HT1080 (cell line): ENCODE measurements at regions not wholly inside any gene's neighbourhood (a gene's known extent, or its start where the extent isn't known, plus 50 kb on each side); places are given as distances from the start of the nearest gene placed in this dataset.
"Not testable (repeated sequence)": the region's sequence is repeated elsewhere in the genome, so short reads cannot be mapped to it uniquely, and the experiment has no call there.

ENCODE experiments used
- DNase-seq: peaks from one replicate; pipeline ENCODE4 v3.0.0-alpha.2; 2015; ENCODE audit warnings: low read depth

- peak; percentile 59 for DNase-seq
Observed at GRCh38 chr1:41983451-41983850, 64.7 kb upstream of the HIVEP3 start.

GRCh38 chr1:41981796-41982195 lies 63.1 kb upstream of the HIVEP3 start:
- peak; percentile 24 for DNase-seq

- DNase-seq: peak; percentile 64
Observed at GRCh38 chr1:41980827-41981653, 62.3 kb upstream of the HIVEP3 start.

- no peak for DNase-seq
Observed at GRCh38 chr1:41978986-41979385, 60.3 kb upstream of the HIVEP3 start.

GRCh38 chr1:41977326-41977725 lies 58.6 kb upstream of the HIVEP3 start:
- no peak for DNase-seq

GRCh38 chr1:41976671-41977070 lies 57.9 kb upstream of the HIVEP3 start:
- no peak for DNase-seq

- DNase-seq: no peak
Observed at GRCh38 chr1:41975850-41976569, 57.3 kb upstream of the HIVEP3 start.

- DNase-seq: no peak
Observed at GRCh38 chr1:41975121-41975520, 56.4 kb upstream of the HIVEP3 start.

GRCh38 chr1:41968557-41968956 lies 49.8 kb upstream of the HIVEP3 start:
- DNase-seq: not testable (repeated sequence)
